ENCODE measurements at regions not wholly inside any gene's neighbourhood (a gene's known extent, or its start where the extent isn't known, plus 50 kb on each side); places are given as distances from the start of the nearest gene placed in this dataset.

DNA sequence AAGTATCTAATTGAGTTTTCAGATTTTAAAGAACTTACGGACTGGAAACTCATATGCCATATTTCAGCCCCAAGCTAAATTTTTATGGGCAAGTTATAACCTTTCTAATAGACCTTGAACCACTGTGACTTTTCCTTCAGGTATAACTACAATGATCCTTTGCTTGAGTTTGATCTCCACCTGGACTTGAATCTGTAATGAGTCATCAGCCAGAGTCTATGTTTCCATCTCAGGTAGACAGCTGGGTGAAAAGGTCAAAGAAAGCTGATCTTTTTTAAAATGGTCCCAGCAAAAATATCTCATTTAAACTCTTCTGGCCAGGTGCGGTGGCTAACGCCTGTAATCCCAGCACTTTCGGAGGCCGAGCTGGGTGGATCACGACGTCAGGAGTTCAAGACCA lies 88.4 kb upstream of the SGK1 start:
- TF ChIP-seq, protein P1, sequence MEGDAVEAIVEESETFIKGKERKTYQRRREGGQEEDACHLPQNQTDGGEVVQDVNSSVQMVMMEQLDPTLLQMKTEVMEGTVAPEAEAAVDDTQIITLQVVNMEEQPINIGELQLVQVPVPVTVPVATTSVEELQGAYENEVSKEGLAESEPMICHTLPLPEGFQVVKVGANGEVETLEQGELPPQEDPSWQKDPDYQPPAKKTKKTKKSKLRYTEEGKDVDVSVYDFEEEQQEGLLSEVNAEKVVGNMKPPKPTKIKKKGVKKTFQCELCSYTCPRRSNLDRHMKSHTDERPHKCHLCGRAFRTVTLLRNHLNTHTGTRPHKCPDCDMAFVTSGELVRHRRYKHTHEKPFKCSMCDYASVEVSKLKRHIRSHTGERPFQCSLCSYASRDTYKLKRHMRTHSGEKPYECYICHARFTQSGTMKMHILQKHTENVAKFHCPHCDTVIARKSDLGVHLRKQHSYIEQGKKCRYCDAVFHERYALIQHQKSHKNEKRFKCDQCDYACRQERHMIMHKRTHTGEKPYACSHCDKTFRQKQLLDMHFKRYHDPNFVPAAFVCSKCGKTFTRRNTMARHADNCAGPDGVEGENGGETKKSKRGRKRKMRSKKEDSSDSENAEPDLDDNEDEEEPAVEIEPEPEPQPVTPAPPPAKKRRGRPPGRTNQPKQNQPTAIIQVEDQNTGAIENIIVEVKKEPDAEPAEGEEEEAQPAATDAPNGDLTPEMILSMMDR (IDR thresholded peaks at IDR 0.05): no peak
- TF ChIP-seq POLR2A (IDR thresholded peaks at IDR 0.05): no peak

Measured in Peyer's patch (tissue), 4 donors.